Choroid plexus epithelial cell (primary cell): ENCODE measurements at regions not wholly inside any gene's neighbourhood (a gene's known extent, or its start where the extent isn't known, plus 50 kb on each side); places are given as distances from the start of the nearest gene placed in this dataset.
"Not testable (repeated sequence)": the region's sequence is repeated elsewhere in the genome, so short reads cannot be mapped to it uniquely, and the experiment has no call there.

Experiments used
- DNase-seq: peaks from one replicate; pipeline ENCODE4 v3.0.0-alpha.2; 2010; ENCODE audit warnings: low read depth
- H3K4me3 ChIP-seq: 2 replicates; pipeline ENCODE4 v1.5.1; 2011; ENCODE audit warnings: low read depth, mild to moderate bottlenecking, control low read depth, low read length, moderate library complexity
- CTCF ChIP-seq: conservative IDR thresholded peaks from 2 replicates; pipeline ENCODE4 v1.5.1; 2011; ENCODE audit warnings: low read depth, mild to moderate bottlenecking, control low read depth, inconsistent platforms, low read length, moderate library complexity

GRCh38 chrX:16067886-16068515, 55.4 kb upstream of the GRPR start:
- TF ChIP-seq CTCF, result no peak
- DNase-seq, result no peak

GRCh38 chrX:16063921-16064320, 59.4 kb upstream of the GRPR start:
- H3K4me3 ChIP-seq, result no peak overlapping the region
- no peak for TF ChIP-seq CTCF
- no peak for DNase-seq

More at GRCh38 chrX:16067886-16068515, 55.4 kb upstream of the GRPR start:
- H3K4me3 ChIP-seq, result no peak overlapping the region

- no peak for TF ChIP-seq CTCF
- DNase-seq, result no peak
- no peak overlapping the region for H3K4me3 ChIP-seq
Observed at GRCh38 chrX:16063141-16063540, 60.2 kb upstream of the GRPR start.

- no peak overlapping the region for H3K4me3 ChIP-seq
- DNase-seq, result no peak
- no peak for TF ChIP-seq CTCF
Observed at GRCh38 chrX:16061296-16061695, 62.1 kb upstream of the GRPR start.

GRCh38 chrX:16060252-16060651, 63.1 kb upstream of the GRPR start:
- H3K4me3 ChIP-seq, result no peak overlapping the region
- no peak for TF ChIP-seq CTCF

GRCh38 chrX:16049126-16049525, 74.2 kb upstream of the GRPR start:
- not testable (repeated sequence) for H3K4me3 ChIP-seq, DNase-seq

More at GRCh38 chrX:16060252-16060651, 63.1 kb upstream of the GRPR start:
- DNase-seq, result no peak

- TF ChIP-seq CTCF, result no peak
- no peak for DNase-seq
- H3K4me3 ChIP-seq, result no peak overlapping the region
Observed at GRCh38 chrX:16042980-16043379, 80.4 kb upstream of the GRPR start.

- TF ChIP-seq CTCF, result no peak
- DNase-seq, result no peak
- no peak overlapping the region for H3K4me3 ChIP-seq
Observed at GRCh38 chrX:16039834-16040233, 83.5 kb upstream of the GRPR start.
